ENCODE measurements at regions not wholly inside any gene's neighbourhood (a gene's known extent, or its start where the extent isn't known, plus 50 kb on each side); places are given as distances from the start of the nearest gene placed in this dataset.

DNA sequence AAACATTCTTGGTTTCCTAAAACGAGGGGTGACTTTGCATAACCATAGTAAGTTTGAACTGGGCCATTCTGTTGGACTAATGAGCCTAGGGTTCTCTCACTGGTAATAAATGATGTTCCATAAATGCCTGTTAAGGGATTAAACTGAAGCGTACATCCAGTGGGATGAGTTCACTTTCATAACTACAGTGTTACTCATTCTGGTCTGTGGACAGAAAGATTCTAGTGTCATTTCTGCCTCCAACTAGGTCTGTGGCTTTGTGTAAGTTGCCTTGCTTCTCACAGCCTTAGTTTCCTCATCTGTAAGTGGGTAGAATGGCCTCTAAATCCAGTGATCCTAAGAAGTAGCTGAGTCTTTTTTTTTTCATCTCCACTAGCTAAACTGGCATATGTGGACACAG, 1860.6 kb upstream of the PIK3C3 start:
- FAIRE-seq, result no peak

DNA sequence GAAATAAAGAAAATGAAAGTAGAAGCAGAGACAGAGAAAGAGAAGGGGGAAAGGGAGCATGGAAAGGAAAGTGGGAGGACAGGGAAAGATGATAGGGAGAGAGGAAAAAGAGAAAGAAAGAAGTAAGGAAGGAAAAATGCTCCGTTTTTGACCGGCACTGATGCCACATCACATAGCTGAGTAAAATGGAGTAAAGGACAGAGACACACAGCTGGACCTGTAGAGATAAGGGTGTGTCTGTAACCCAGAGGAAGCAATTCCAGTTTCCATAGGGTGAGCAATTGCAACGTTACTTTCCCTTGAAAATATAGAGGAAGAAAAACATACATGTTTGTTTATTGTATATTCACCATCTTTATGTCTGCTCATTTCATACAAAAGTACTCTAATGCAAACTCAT, 1866.9 kb upstream of the PIK3C3 start:
- FAIRE-seq, result no peak

DNA sequence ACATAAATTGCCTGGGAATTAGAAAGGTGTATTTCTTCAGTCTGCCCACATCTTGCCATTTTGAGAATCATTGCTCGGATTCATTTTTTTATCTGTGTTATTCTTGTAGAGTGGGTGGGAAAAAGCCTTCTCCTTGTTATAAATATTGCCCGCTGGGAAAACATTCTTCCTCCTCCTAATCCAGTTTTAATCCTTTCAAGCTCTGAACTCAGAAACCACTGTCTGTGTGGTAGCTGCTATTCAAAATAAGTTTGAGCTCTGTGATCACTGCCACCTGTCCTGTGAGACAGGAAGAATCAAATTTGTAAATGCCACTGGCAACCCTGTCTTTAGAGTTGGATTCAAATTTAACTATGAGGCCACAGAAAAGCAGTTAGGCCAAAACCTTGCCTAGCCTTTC, 1875.2 kb upstream of the PIK3C3 start:
- no peak for FAIRE-seq

DNA sequence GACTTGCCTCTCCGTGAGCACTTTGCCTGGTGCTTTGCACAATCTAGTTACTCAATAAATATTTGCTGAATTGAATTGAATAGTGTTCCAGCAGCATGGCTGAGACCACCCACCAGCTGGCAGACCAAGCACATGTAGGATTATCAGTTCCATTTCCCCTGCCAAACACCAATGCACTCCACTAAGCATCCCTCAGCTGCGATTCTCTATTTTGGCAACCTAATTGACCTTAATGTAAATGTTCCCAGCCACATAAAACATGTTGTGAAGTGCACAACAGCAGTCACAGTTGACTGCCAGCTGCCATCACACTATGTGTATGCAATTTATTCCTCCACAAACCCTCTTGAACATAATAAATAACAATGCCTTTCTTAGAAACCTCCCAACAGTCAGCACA, 1879.4 kb upstream of the PIK3C3 start:
- no peak for FAIRE-seq

DNA sequence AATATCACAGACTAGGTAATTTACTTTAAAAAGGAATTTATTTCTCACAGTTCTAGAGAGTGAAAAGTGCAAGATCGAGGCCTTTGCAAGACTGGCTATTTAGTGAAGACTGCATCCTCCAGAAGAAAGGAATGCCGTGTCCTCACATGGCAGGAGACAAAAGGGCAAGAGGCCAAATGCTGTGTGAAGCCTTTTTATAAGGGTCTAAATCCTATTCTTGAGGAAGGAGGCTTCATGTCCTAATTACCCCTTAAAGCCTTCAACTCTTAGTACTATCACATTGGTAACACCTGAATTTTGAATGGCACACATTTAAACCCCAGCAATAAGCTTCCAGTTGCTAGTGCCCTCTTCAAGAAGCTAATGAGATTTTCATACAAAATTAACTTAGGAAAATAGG, 1882.3 kb upstream of the PIK3C3 start:
- no peak for FAIRE-seq

DNA sequence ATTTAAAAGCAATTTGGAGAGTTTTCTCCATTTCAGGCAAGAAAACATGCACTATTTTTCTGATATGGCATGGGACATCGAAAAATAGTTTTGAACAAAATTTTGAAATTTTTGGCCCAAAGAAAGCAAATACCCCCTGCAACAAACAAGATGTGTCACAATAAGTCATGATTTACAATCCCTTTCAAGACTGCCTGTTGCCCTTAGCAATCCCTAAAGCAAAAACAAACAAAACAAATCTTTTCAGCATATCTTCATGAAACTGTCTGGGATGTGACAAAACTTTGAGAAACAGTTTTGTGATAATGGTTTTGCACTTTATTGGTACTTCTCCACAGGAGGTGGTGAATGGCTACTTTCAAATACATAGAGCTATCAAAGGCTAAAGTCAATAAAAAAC, 1888.7 kb upstream of the PIK3C3 start:
- FAIRE-seq, result no peak

DNA sequence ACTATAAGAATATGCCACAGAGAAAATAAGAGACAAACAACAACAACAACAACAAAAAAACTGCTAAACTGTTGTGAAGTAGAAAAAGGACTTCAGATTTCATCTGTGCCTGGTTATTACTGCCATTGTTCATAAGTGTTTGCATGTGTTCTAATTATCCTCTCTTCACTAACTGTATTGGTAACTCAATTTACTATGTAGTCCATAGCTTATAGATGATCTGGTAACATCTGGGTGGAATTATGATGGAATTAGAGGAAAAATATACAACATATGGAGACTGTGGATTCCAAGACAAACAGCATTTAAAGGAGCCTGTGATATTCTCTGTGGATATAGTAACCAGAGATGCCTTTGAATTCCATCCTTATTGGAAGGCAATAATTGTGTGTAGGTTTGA, 1891.5 kb upstream of the PIK3C3 start:
- no peak for FAIRE-seq

DNA sequence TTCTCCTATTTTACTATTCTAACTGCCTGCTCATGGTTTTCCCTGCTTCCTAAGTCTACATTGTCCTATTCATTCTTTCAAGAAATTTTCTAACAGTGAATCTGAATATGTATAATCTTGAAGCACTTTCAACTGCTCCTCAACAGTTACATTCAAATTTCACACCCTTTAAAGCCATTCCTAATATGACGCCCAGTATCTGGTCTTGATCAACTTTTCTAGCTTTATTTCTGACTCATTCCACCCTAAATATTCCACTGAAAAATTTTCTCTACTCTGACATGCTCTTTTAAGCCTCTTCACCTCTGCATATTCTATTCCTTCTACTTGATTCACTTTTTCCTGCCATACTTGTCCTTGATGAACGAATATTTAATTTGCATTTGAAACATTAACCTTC, 1893.9 kb upstream of the PIK3C3 start:
- FAIRE-seq, result no peak

DNA sequence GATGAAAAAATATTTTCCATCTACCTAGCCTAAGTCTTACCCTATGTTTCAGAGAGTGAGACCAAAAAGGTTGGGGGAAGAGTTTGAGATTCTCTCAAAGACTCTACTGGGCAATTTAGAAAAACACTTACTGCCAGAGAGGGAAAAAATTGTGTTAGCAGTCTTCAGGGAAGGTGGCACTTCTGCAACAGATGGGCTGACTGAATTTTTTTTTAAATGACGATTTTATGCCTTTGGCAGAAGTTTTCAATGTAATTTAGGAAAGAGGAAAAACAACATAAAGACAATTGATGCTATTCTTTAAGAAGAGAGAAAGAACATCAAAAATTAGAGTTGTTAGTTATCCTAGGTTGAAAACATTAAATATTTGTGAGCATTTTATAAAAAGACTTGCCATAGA, 1894.5 kb upstream of the PIK3C3 start:
- FAIRE-seq, result no peak

DNA sequence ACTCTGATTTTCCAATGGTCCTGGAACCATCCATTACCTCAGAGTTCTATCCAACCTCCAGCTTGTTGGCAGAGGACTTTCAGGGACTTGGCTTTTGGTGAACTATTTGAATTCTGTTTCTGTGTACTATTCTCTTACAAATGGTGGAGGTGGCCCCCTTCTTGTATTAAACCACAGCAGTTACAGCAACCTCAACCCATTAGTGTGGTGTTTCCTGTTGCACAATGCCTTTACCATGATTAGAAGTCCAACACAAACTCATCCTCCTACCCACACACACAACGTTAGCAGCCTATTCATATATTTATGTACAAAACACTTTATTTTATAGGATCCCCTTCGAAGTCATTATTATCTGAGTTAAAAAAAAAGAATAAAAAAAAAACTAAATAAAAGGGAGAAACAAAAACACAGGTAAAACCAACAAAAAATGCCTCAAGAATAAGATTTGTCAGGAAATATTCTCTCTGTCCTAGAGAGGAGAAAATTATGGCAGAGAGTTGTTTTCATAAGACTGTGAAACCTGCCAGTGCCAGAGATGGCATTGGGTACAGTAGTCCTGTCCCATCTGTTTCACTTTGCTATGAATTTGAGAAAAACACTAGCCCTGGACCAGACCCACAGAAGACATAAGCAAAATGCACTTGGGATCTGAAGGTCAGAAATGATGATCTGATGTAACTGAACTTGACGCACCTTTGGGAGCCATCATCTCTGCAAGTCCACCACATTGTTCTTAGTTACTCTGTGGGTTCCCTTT, 1896.0 kb upstream of the PIK3C3 start:
- no peak for FAIRE-seq

DNA sequence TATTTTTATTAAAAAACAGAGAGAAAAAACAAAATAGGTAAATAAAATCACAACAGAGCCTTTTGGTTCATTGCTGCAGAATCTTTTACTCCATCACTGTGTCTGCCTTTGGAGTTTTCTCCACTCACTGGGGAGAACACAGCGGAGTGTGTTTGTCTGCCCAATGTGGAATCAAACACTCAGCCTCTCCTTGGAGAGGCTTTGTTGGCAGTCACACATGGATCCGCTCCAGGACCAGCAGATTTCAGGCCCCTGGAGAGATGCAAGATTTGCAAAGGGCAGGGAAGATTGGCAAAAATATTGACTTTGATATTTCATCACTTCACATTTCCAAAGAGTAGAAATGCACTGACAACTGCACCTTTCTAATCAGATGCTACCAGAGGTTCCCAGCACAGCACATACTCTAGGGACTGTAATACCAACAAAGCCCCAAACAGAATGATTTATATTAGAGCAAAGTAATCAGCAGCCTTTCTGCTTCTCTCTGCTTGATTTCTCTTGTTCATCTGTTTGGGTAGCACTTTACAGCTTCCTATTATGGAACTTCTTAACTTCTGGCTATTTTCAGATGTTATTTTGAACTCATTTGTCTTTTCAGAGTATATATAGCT, 1898.8 kb upstream of the PIK3C3 start:
- no peak for FAIRE-seq

DNA sequence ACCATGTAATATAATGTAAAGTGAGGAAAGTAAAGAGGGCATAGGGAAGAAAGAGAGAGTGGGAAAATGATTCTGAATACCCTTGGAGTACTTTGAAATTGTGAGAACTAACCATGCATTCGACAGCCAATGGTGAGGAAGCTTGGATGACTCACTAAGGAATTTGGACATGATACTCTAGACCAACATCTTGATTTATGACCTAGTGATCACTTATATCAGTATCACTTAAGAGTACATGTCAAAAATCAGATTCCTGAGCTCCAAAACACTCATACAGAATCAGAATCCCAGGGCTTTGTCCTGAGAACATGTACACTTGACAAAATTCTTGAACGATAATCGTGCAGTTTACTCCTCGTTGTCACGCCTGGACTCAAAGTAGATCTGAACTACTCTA, 1899.8 kb upstream of the PIK3C3 start:
- no peak for FAIRE-seq

DNA sequence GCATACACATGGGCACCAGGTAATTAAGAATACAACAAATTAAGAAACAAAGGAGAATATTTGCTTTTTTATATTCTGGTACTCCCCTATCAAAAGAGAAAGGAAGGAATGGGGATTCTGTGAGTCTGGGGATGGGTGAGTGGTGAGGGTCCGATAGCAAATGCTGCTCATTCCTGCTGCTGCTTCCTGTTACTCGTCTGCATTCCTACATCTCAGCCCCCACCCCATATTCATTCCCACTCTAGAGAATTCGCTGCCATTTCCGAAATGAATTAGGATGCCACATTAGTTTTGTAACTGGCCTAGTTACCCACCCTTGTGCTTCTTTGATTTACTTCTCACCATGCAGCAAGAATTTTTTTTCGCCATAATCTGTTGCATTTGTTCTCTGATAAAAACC, 1905.3 kb upstream of the PIK3C3 start:
- no peak for FAIRE-seq

DNA sequence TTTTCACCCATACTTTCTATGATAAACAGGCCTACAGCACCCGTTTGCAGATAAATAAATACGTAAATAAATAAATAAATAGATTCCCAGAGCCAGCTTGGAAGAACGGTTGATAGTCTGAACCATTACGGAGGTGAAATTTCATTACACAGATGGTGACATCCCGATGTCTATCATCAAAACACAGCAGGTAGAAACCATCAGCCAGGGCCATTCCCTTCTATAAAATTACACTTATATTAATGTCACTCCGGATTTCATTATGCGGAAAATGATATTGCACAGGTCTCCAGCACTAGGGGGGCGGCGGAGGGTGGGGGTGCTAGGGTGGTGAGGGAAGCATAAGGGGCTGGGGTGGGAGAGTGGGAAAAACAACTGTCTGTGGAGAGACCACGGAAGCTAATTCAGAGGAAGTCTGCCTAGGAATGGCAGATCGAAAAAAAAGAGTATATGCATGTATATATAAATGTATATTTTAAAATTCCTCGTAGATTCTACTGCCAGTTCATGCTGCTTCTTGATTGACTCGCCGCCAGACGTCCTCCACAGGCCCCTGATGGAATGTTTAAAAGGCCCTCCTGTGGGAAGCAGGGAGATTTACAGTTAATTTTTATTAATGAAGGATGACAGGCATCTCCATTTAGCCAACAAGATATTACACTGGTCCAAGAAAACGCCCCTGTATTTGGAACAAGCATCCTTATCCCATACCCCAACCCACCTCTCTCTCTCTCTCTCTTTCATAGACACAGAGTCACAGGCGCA, 1906.0 kb upstream of the PIK3C3 start:
- no peak for FAIRE-seq

DNA sequence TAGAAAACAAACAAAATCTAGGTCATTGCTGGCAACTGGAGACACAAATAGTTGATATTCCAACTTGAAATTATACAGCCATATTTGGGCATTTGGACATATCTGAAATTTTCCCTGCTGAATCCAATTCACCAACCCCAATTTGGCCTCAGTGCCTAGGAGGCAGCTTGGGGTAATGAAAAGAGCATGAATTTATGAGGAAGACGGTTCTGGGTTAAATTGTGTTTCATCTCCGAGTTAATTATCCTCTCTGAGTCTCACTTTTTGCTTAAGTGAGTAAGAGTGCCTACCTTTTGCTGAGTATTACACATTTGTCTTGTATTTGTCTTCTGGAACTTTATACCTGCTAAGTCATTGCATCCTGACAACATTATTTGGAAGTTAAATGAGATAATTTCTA, 1906.8 kb upstream of the PIK3C3 start:
- FAIRE-seq, result no peak

DNA sequence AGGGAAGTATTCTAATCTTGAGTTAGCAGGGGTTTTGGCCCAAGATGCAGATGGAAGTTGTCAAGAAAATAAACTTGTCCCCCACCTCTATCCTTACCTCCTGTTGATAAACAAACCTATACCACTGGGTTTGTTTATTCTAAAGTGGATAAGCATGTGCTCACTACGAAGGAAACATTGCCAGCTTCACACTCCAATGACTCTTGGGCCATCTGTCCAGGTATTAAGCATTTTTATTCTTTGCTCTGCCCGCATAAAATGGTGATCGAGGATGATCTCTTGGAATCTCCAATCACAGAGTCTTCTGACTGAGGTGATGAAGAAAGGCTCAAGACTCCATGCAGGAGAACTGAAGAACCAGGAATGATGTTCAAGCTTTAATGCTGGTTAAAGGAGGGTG, 1908.4 kb upstream of the PIK3C3 start:
- no peak for FAIRE-seq

DNA sequence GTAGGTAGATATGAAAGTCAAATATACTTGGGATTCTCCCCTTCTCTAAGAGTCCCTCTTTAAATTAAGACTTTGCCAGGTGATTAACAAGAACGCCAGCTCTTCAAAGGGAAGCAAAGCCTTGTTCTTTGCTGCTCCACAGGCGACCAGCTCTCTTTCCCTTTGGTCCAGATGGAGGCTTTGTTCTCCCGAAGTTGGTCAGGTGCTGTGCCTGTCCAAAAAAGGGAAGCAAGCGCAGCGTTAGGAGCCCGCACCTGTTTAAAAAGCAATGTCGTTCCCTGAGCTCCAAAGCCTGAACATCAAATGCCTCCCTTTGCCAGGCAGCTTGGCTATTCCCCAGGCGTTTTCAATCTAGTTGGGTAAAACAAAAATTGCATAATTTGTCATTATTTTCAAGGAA, 1913.1 kb upstream of the PIK3C3 start:
- no peak for FAIRE-seq

DNA sequence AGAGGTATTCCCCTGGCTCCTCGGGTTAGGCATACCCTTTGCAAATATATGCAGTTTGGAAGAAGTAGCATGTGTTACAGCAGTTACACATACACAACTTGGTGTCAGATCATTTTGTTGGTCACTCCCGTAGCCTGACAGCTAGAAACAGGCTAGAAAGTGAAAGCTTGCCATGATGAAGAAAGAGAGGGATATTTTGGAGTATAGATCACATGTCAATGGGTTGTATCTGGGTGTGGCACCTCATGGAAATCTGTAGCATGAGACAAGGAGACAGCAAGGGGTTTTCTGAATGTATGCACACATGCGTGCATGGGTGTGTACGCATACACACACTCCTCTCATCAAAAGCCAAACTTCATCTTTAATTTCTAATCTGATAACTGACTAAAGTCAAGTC, 1914.5 kb upstream of the PIK3C3 start:
- FAIRE-seq, result no peak

DNA sequence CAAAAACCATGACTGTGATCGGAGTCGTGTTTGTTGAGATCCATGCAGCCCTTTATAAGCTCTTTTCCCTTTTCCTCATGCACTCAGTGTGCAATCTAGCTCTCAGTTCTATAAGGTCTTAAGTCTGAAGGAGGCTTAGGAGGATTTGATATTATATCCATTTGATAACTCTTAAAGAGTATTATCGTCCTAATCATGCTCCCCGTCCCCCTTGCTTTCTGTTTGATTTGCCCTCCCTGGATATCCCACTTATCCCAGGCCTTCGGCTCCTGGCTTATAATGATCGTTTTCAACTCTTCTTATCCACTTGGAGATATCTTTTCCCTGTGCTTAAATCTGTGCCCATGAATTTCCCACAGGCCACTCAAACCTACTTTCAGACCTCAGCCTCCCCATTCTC, 1917.7 kb upstream of the PIK3C3 start:
- no peak for FAIRE-seq

DNA sequence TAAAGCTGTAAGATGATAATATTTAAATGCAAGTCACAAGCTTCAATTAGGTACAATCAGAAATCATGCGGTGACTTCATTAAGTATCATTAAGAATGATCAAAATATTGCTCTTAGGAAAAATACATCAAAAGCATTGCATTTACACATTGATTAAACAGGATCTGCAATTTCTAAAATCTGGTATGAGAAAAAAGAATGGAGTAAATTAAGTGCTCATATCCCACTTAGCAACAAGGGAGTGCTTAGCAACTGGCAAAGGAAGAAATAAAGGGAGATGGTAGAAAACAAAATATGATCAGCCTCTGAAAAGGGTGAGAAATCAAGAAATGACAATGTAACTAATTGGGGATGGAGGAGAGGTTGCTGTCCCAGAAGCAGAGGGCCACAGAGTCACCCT, 1918.2 kb upstream of the PIK3C3 start:
- no peak for FAIRE-seq

DNA sequence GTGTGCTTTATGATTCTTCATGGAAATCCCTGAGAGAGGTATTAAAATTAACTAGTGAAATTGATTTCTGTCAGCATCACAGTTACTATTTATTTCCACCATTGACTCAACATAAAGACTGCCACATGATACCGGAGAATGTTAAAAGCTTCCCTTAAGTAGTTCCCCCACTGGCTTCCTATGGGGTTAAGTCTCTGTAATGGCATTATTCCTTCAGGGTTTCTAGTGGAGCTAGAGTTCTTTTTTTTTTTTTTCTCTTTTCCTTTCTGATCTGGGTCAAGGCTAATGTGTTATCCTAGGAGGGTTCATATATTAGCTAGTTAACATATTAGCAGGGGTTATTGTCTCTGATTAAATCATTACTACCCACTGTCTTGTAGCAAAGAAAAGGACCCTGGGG, 1919.1 kb upstream of the PIK3C3 start:
- no peak for FAIRE-seq

DNA sequence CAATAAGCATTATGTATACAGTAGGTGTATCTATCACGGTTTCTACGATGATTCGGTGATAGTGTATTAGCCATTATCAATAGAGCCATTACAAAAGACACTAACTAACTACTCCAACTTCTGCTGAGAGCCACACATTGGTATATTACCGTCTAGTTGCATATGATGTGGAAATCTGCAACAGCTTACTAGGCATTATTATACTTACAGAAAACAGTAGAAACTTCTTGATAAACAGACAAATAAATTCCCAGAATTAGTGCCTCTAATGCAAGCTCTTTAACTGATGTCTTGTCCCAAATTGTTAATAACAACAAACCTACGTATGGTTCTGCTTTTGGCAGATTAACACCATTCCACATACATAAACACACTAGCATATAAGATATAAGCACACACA, 1923.0 kb upstream of the PIK3C3 start:
- no peak for FAIRE-seq

DNA sequence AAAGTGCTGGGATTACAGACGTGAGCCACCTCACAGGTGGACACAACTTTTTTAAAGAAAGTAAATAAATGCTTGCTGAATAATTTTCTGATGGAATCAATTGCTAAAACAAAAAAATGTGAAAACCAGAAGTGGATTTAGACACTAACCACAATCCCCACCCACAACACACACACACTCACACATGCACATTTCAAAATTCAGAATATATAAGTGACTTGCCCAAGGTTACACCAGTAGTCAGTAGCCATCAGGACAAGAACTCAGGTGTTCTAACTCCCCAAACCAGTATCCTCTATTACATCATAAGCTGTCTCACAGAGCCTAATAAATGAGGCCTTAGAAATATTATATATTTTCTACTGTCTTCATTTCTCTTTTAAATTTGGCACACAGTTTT, 1923.6 kb upstream of the PIK3C3 start:
- no peak for FAIRE-seq

DNA sequence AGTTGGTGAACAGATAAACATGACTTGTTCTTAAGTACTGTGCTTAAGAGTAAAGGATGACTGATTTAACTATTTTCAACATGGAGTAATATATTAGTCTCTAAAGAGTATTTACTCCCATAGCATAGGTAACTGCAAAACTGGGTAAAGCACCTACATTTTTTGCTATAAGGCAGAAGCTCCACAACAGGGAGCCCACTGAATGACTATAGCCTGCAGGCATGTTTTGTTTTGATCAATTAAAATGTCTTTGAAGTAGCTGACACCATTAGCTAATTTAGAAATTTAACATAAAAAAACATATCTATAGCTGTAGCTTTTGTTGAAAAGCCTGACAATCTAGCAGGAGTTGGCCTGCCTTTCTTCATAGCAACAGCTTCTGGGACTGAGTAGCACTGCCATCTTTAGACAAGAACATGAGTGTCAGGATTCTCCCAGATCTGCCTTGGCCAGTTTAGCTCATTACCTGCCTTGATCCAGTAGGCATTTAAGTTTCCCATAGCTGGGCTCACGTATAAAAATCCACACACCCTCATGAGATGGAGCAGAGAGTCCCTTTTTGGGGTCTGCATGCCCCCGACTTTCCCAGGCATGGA, 1935.1 kb upstream of the PIK3C3 start:
- FAIRE-seq, result no peak

Measured in TTC549 (cell line).